ENCODE measurements at regions not wholly inside any gene's neighbourhood (a gene's known extent, or its start where the extent isn't known, plus 50 kb on each side); places are given as distances from the start of the nearest gene placed in this dataset.

- WGBS (ENCODE audit: insufficient coverage), result no CpG with 5 or more reads among the region's 5 CpGs
- DNase-seq, result no peak
- Mint-ChIP-seq H3K4me1 (no peaks in the 10 kb centered on the region), H3K4me3 (no peak overlapping the region), H3K9me3 (peaks cover 0 to 8% (median 3%) of the 10 kb centered on the region in 7 donors), H3K27me3 (ENCODE audit: low read depth in 3 of 3) (peaks cover 0 to 2% (median 0%) of the 10 kb centered on the region in 3 donors), H3K36me3 (no peaks in the 10 kb centered on the region), H3K27ac (no peak overlapping the region)
- Histone ChIP-seq H4K20me1 (ENCODE audit: insufficient read depth, low read length) (no peaks in the 10 kb centered on the region), H3K4me2 (replicated peaks; ENCODE audit: extremely low read depth, low read length, poor library complexity, severe bottlenecking) (no peak overlapping the region), H3K36me3 (replicated peaks in 1 of 2; ENCODE audit: control insufficient read depth in 1 of 2, insufficient read depth in 2 of 2, low read length in 2 of 2) (no peaks in the 10 kb centered on the region), H3K27ac (ENCODE audit: low read depth in 1 of 2, low read length in 2 of 2) (no peak overlapping the region), H3K9ac (ENCODE audit: insufficient read depth, low read length, poor library complexity, severe bottlenecking) (no peak overlapping the region), H3K4me1 (ENCODE audit: control insufficient read depth in 1 of 2, insufficient read depth in 2 of 2, low read length in 2 of 2) (no peaks in the 10 kb centered on the region), H3K4me3 (replicated peaks in 1 of 3; ENCODE audit: low read depth in 2 of 3, low read length in 3 of 3) (no peak overlapping the region), H3K79me2 (ENCODE audit: insufficient read depth, low read length) (no peaks in the 10 kb centered on the region), H3K9me3 (replicated peaks in 1 of 2; ENCODE audit: control insufficient read depth in 1 of 2, insufficient read depth in 1 of 2, low read length in 2 of 2) (no peaks in the 10 kb centered on the region), H2AFZ (ENCODE audit: insufficient read depth, low read depth, low read length, poor library complexity, severe bottlenecking) (no peak overlapping the region), H3K27me3 (ENCODE audit: control insufficient read depth in 2 of 2, insufficient read depth in 2 of 2, low read length in 2 of 2) (no peaks in the 10 kb centered on the region)
- TF ChIP-seq, protein P1, sequence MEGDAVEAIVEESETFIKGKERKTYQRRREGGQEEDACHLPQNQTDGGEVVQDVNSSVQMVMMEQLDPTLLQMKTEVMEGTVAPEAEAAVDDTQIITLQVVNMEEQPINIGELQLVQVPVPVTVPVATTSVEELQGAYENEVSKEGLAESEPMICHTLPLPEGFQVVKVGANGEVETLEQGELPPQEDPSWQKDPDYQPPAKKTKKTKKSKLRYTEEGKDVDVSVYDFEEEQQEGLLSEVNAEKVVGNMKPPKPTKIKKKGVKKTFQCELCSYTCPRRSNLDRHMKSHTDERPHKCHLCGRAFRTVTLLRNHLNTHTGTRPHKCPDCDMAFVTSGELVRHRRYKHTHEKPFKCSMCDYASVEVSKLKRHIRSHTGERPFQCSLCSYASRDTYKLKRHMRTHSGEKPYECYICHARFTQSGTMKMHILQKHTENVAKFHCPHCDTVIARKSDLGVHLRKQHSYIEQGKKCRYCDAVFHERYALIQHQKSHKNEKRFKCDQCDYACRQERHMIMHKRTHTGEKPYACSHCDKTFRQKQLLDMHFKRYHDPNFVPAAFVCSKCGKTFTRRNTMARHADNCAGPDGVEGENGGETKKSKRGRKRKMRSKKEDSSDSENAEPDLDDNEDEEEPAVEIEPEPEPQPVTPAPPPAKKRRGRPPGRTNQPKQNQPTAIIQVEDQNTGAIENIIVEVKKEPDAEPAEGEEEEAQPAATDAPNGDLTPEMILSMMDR (IDR thresholded peaks at IDR 0.05), result no peak
- intact Hi-C loops (cut with micrococcal nuclease), result no loop called here
These were observed 141.2 kb upstream of the GMNC start for GRCh38 chr3:191003742-191004141.

DNA sequence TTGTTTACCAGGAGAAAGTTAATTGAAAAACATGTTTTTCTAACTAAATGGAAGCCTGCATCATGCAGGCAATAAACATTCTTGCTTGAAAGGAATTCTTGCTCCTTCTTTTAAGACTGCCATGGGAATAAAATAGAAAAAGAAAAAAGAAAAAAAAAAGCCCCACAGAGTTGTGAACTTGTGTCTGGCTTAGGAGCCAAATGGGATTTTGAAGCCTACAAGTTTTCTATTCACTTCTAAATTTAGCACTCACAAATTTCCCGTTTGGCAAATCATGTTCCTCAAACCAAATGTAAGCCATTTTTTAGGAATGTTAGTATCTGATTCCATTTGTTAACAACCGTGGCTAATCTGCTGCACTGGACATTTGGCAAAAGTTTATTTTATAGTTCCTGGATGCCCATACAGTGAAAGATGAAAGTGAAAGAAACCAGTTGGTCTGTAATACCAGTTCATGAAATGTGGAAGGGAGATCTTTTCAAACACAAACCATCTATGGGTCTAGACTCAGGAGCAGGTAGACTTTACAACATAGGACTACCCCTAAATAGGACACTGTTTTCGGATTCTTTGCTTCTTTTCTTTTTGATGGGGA lies 133.8 kb upstream of the GMNC start:
- Histone ChIP-seq H4K20me1 (ENCODE audit: insufficient read depth, low read length) (no peaks in the 10 kb centered on the region), H3K9ac (ENCODE audit: insufficient read depth, low read length, poor library complexity, severe bottlenecking) (no peak overlapping the region), H3K79me2 (ENCODE audit: insufficient read depth, low read length) (no peaks in the 10 kb centered on the region), H3K9me3 (replicated peaks in 1 of 2; ENCODE audit: control insufficient read depth in 1 of 2, insufficient read depth in 1 of 2, low read length in 2 of 2) (no peaks in the 10 kb centered on the region), H3K4me2 (replicated peaks; ENCODE audit: extremely low read depth, low read length, poor library complexity, severe bottlenecking) (no peak overlapping the region), H2AFZ (ENCODE audit: insufficient read depth, low read depth, low read length, poor library complexity, severe bottlenecking) (no peak overlapping the region), H3K4me1 (ENCODE audit: control insufficient read depth in 1 of 2, insufficient read depth in 2 of 2, low read length in 2 of 2) (no peaks in the 10 kb centered on the region), H3K4me3 (replicated peaks in 1 of 3; ENCODE audit: low read depth in 2 of 3, low read length in 3 of 3) (no peak overlapping the region), H3K27ac (ENCODE audit: low read depth in 1 of 2, low read length in 2 of 2) (no peak overlapping the region), H3K36me3 (replicated peaks in 1 of 2; ENCODE audit: control insufficient read depth in 1 of 2, insufficient read depth in 2 of 2, low read length in 2 of 2) (no peaks in the 10 kb centered on the region), H3K27me3 (ENCODE audit: control insufficient read depth in 2 of 2, insufficient read depth in 2 of 2, low read length in 2 of 2) (no peaks in the 10 kb centered on the region)
- intact Hi-C loops (cut with micrococcal nuclease), result no loop called here
- Mint-ChIP-seq H3K27me3 (ENCODE audit: low read depth in 3 of 3) (peaks cover 0 to 1% (median 0%) of the 10 kb centered on the region in 3 donors), H3K4me3 (no peak overlapping the region), H3K9me3 (peaks cover 0 to 2% (median 0%) of the 10 kb centered on the region in 7 donors), H3K27ac (no peak overlapping the region), H3K36me3 (no peaks in the 10 kb centered on the region), H3K4me1 (no peaks in the 10 kb centered on the region)
- no peak for DNase-seq
- TF ChIP-seq, protein P1 (IDR thresholded peaks at IDR 0.05), result no peak
- no CpG with 5 or more reads among the region's 3 CpGs for WGBS (ENCODE audit: insufficient coverage)

All from CD14-positive monocyte (primary cell).